Uterus (tissue), 2 donors: ENCODE measurements at regions not wholly inside any gene's neighbourhood (a gene's known extent, or its start where the extent isn't known, plus 50 kb on each side); places are given as distances from the start of the nearest gene placed in this dataset.

ENCODE experiments used
- CTCF ChIP-seq, 4 experiments: fragments of 200-600 bp in 2 of 4; fragments of 450-650 bp in 2 of 4; sonication (generic) in 2 of 4; IDR thresholded peaks; one replicate each; pipeline ENCODE4 v1.5.1; 2016 to 2019; ENCODE audit warnings: antibody characterized with exemption in 4 of 4, mild to moderate bottlenecking in 2 of 4, moderate library complexity in 1 of 4
- POLR2A ChIP-seq, 2 donors: fragments of 450-650 bp; IDR thresholded peaks; one replicate each; pipeline ENCODE4 v1.6.1; 2016; ENCODE audit warnings: antibody characterized with exemption in 2 of 2, mild to moderate bottlenecking in 1 of 2, moderate library complexity in 1 of 2

GRCh38 chr6:141932685-141933084, 200.0 kb upstream of the GJE1 start:
- no peak for TF ChIP-seq CTCF (IDR thresholded peaks at IDR 0.05)
- no peak for TF ChIP-seq POLR2A (IDR thresholded peaks at IDR 0.05)
